ENCODE measurements at regions not wholly inside any gene's neighbourhood (a gene's known extent, or its start where the extent isn't known, plus 50 kb on each side); places are given as distances from the start of the nearest gene placed in this dataset.

DNA sequence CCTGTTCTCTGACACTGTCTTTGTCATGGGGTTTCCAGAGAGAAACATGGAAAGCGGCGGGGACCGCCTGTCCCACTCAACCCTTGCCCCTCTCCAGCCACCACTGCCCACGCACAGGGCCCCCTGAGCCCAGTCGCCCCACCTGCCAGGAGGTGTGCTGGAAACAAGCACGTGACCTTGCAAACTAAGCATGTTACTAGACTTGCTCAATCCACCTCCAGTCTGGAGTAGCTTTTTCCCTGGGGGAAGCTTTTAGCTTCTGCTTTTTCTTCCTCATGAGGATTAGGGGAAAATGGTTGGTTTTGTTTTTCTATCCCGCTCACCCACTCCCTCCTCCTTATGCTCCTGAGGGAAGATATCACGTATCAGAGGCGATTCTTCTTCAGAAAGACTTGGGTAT is 105.7 kb downstream of the PLEKHG1 start:
- TF ChIP-seq, protein P1, sequence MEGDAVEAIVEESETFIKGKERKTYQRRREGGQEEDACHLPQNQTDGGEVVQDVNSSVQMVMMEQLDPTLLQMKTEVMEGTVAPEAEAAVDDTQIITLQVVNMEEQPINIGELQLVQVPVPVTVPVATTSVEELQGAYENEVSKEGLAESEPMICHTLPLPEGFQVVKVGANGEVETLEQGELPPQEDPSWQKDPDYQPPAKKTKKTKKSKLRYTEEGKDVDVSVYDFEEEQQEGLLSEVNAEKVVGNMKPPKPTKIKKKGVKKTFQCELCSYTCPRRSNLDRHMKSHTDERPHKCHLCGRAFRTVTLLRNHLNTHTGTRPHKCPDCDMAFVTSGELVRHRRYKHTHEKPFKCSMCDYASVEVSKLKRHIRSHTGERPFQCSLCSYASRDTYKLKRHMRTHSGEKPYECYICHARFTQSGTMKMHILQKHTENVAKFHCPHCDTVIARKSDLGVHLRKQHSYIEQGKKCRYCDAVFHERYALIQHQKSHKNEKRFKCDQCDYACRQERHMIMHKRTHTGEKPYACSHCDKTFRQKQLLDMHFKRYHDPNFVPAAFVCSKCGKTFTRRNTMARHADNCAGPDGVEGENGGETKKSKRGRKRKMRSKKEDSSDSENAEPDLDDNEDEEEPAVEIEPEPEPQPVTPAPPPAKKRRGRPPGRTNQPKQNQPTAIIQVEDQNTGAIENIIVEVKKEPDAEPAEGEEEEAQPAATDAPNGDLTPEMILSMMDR (IDR thresholded peaks at IDR 0.05), result no peak
- TF ChIP-seq POLR2A (IDR thresholded peaks at IDR 0.05), result no peak

Data from body of pancreas (tissue), 4 donors.